NCI-H510A treated with DMSO at 0.1 percent for 48 hours (cell line): ENCODE measurements at regions not wholly inside any gene's neighbourhood (a gene's known extent, or its start where the extent isn't known, plus 50 kb on each side); places are given as distances from the start of the nearest gene placed in this dataset.

Source experiments
- DNase-seq: peaks from one replicate; lab custom pipeline; 2025; lab: John Stamatoyannopoulos, UW

GRCh38 chr2:55102056-55102812 lies 52.0 kb upstream of the RTN4 start:
- DNase-seq = no peak

DNA sequence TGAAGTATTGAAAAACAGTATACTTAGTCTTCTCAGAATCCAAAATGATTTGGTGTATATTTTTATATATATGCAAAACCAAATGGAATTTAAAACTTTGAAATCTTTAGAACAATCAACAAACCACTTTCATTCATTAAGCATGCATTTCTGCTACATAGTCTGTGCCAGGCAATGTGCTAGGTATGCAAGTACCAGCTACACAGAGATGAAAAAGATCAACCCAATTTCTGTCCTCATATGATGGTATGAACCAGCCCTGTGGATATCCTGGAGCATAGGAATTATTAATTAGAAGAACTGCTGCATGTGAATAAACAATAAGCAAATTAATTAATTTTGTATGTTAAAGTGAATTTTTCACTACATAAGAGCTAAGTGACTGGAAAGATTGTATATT lies 51.2 kb upstream of the RTN4 start:
- no peak for DNase-seq

- DNase-seq = no peak
Observed at GRCh38 chr2:55099878-55100820, 49.9 kb upstream of the RTN4 start.
